Activated CD4-positive, alpha-beta T cell treated with anti-CD3 and anti-CD28 coated beads, Interleukin-2, amount 10 ng/mL, durations not matched to agents 7 days and 5 days (primary cell): ENCODE measurements at regions not wholly inside any gene's neighbourhood (a gene's known extent, or its start where the extent isn't known, plus 50 kb on each side); places are given as distances from the start of the nearest gene placed in this dataset.
"Not testable (repeated sequence)": the region's sequence is repeated elsewhere in the genome, so short reads cannot be mapped to it uniquely, and the experiment has no call there.

Source experiments
- CTCF ChIA-PET: fragments of 350-600 bp; sonication (Branson Sonifier 250); formaldehyde crosslinking; loops from one replicate; lab custom pipeline; 2021; ENCODE audit warnings: antibody characterized with exemption; lab: Charles Lee
- POLR2A ChIA-PET: fragments of 350-600 bp; sonication (Branson Sonifier 250); formaldehyde crosslinking; loops from one replicate; lab custom pipeline; 2021; ENCODE audit warnings: antibody characterized with exemption; lab: Charles Lee
- DNase-seq: peaks from one replicate; pipeline ENCODE4 v3.0.0-alpha.2; 2020
- H3K27ac Mint-ChIP-seq: one replicate; pipeline ENCODE4 v1.8.0; 2021; ENCODE audit warnings: mild to moderate bottlenecking, moderate library complexity, mixed read lengths
- H3K27me3 Mint-ChIP-seq: one replicate; pipeline ENCODE4 v1.8.0; 2021; ENCODE audit warnings: mixed read lengths
- H3K36me3 Mint-ChIP-seq: one replicate; pipeline ENCODE4 v1.8.0; 2021; ENCODE audit warnings: low read depth, mixed read lengths
- H3K4me1 Mint-ChIP-seq: one replicate; pipeline ENCODE4 v1.8.0; 2021; ENCODE audit warnings: mixed read lengths
- H3K4me3 Mint-ChIP-seq: one replicate; pipeline ENCODE4 v1.8.0; 2021; ENCODE audit warnings: mild to moderate bottlenecking, moderate library complexity, mixed read lengths
- H3K9me3 Mint-ChIP-seq: one replicate; pipeline ENCODE4 v1.8.0; 2021; ENCODE audit warnings: mixed read lengths

- DNase-seq, POLR2A ChIA-PET, H3K27ac Mint-ChIP-seq, H3K9me3 Mint-ChIP-seq, H3K36me3 Mint-ChIP-seq, H3K4me1 Mint-ChIP-seq, H3K4me3 Mint-ChIP-seq, CTCF ChIA-PET, H3K27me3 Mint-ChIP-seq: not testable (repeated sequence)
Observed at GRCh38 chr6:4725136-4725760, 51.0 kb upstream of the CDYL start.

GRCh38 chr6:4724727-4725126 is 51.5 kb upstream of the CDYL start:
- H3K4me3 Mint-ChIP-seq, H3K27ac Mint-ChIP-seq, CTCF ChIA-PET, DNase-seq, H3K4me1 Mint-ChIP-seq, H3K36me3 Mint-ChIP-seq, H3K27me3 Mint-ChIP-seq, POLR2A ChIA-PET, H3K9me3 Mint-ChIP-seq: not testable (repeated sequence)

GRCh38 chr6:4723383-4723782 is 52.8 kb upstream of the CDYL start:
- peaks cover 10% of the 10 kb centered on the region for H3K27me3 Mint-ChIP-seq
- H3K9me3 Mint-ChIP-seq, result no peaks in the 10 kb centered on the region
- no peak for DNase-seq
- H3K4me1 Mint-ChIP-seq, result peaks cover 1% of the 10 kb centered on the region
- ChIA-PET POLR2A (no interaction called here), CTCF (no interaction called here)
- no peaks in the 10 kb centered on the region for H3K36me3 Mint-ChIP-seq
- no peak overlapping the region for H3K4me3 Mint-ChIP-seq
- no peak overlapping the region for H3K27ac Mint-ChIP-seq

- H3K27ac Mint-ChIP-seq, DNase-seq, H3K4me1 Mint-ChIP-seq, CTCF ChIA-PET, H3K4me3 Mint-ChIP-seq, POLR2A ChIA-PET, H3K27me3 Mint-ChIP-seq, H3K36me3 Mint-ChIP-seq, H3K9me3 Mint-ChIP-seq: not testable (repeated sequence)
Observed at GRCh38 chr6:4721368-4721767, 54.8 kb upstream of the CDYL start.

GRCh38 chr6:4719491-4719890 is 56.7 kb upstream of the CDYL start:
- ChIA-PET POLR2A (no interaction called here), CTCF (interaction anchor here (0.6 kb wide), 1 partner anchor 198 kb away, joined by 3 read pairs; no protein-coding TSS in a partner anchor)
- Mint-ChIP-seq H3K27me3 (peaks cover 5% of the 10 kb centered on the region), H3K4me3 (no peak overlapping the region), H3K9me3 (peaks cover 2% of the 10 kb centered on the region), H3K4me1 (no peaks in the 10 kb centered on the region), H3K36me3 (no peaks in the 10 kb centered on the region), H3K27ac (no peak overlapping the region)
- DNase-seq, result no peak

- H3K27ac Mint-ChIP-seq, result no peak overlapping the region
- H3K9me3 Mint-ChIP-seq, result peaks cover 2% of the 10 kb centered on the region
- H3K4me1 Mint-ChIP-seq, result no peaks in the 10 kb centered on the region
- no peaks in the 10 kb centered on the region for H3K36me3 Mint-ChIP-seq
- ChIA-PET POLR2A (no interaction called here), CTCF (no interaction called here)
- no peak overlapping the region for H3K4me3 Mint-ChIP-seq
- DNase-seq, result no peak
- peaks cover 5% of the 10 kb centered on the region for H3K27me3 Mint-ChIP-seq
Observed at GRCh38 chr6:4717856-4718255, 58.3 kb upstream of the CDYL start.

GRCh38 chr6:4717124-4717523 is 59.1 kb upstream of the CDYL start:
- DNase-seq, result no peak
- Mint-ChIP-seq H3K9me3 (peaks cover 2% of the 10 kb centered on the region), H3K4me3 (no peak overlapping the region), H3K36me3 (no peaks in the 10 kb centered on the region), H3K27ac (no peak overlapping the region), H3K4me1 (no peaks in the 10 kb centered on the region), H3K27me3 (peaks cover 5% of the 10 kb centered on the region)
- ChIA-PET POLR2A (no interaction called here), CTCF (interaction anchor here (0.6 kb wide), 1 partner anchor 30 kb away, joined by 3 read pairs; no protein-coding TSS in a partner anchor)

GRCh38 chr6:4714961-4715501 is 61.2 kb upstream of the CDYL start:
- no peak overlapping the region for H3K27ac Mint-ChIP-seq
- H3K4me1 Mint-ChIP-seq, result no peaks in the 10 kb centered on the region
- peaks cover 6% of the 10 kb centered on the region for H3K27me3 Mint-ChIP-seq
- POLR2A ChIA-PET, result no interaction called here
- H3K36me3 Mint-ChIP-seq, result no peaks in the 10 kb centered on the region
- DNase-seq, result no peak
- H3K4me3 Mint-ChIP-seq, result no peak overlapping the region
- CTCF ChIA-PET, result no interaction called here
- H3K9me3 Mint-ChIP-seq, result peaks cover 2% of the 10 kb centered on the region

GRCh38 chr6:4712291-4712690 is 63.9 kb upstream of the CDYL start:
- POLR2A ChIA-PET, result no interaction called here
- no peak overlapping the region for H3K27ac Mint-ChIP-seq
- H3K36me3 Mint-ChIP-seq, result no peaks in the 10 kb centered on the region
- H3K27me3 Mint-ChIP-seq, result peaks cover 1% of the 10 kb centered on the region
- DNase-seq, result no peak
- CTCF ChIA-PET, result no interaction called here
- H3K4me3 Mint-ChIP-seq, result no peak overlapping the region
- H3K4me1 Mint-ChIP-seq, result no peaks in the 10 kb centered on the region
- peaks cover 2% of the 10 kb centered on the region for H3K9me3 Mint-ChIP-seq

GRCh38 chr6:4707011-4707410 is 69.2 kb upstream of the CDYL start:
- no peak overlapping the region for H3K4me3 Mint-ChIP-seq
- H3K9me3 Mint-ChIP-seq, result no peaks in the 10 kb centered on the region
- ChIA-PET POLR2A (no interaction called here), CTCF (no interaction called here)
- no peaks in the 10 kb centered on the region for H3K36me3 Mint-ChIP-seq
- no peaks in the 10 kb centered on the region for H3K4me1 Mint-ChIP-seq
- H3K27me3 Mint-ChIP-seq, result peaks cover 1% of the 10 kb centered on the region
- no peak overlapping the region for H3K27ac Mint-ChIP-seq
- no peak for DNase-seq

GRCh38 chr6:4705809-4706208 is 70.4 kb upstream of the CDYL start:
- POLR2A ChIA-PET, result no interaction called here

GRCh38 chr6:4703382-4703781 is 72.8 kb upstream of the CDYL start:
- H3K9me3 Mint-ChIP-seq, result no peaks in the 10 kb centered on the region
- no peak overlapping the region for H3K27ac Mint-ChIP-seq
- CTCF ChIA-PET, result no interaction called here
- no peak overlapping the region for H3K4me3 Mint-ChIP-seq
- no peaks in the 10 kb centered on the region for H3K27me3 Mint-ChIP-seq
- no peak for DNase-seq
- no peaks in the 10 kb centered on the region for H3K4me1 Mint-ChIP-seq
- no peaks in the 10 kb centered on the region for H3K36me3 Mint-ChIP-seq
- POLR2A ChIA-PET, result no interaction called here

More at GRCh38 chr6:4705809-4706208, 70.4 kb upstream of the CDYL start:
- no peak overlapping the region for H3K27ac Mint-ChIP-seq
- no peaks in the 10 kb centered on the region for H3K9me3 Mint-ChIP-seq
- no peaks in the 10 kb centered on the region for H3K27me3 Mint-ChIP-seq
- H3K36me3 Mint-ChIP-seq, result no peaks in the 10 kb centered on the region
- no peaks in the 10 kb centered on the region for H3K4me1 Mint-ChIP-seq
- CTCF ChIA-PET, result no interaction called here
- no peak overlapping the region for H3K4me3 Mint-ChIP-seq
- no peak for DNase-seq

GRCh38 chr6:4698901-4699659 is 77.1 kb upstream of the CDYL start:
- Mint-ChIP-seq H3K27ac (no peak overlapping the region), H3K4me1 (no peaks in the 10 kb centered on the region), H3K27me3 (peaks cover 3% of the 10 kb centered on the region), H3K4me3 (no peak overlapping the region), H3K9me3 (no peaks in the 10 kb centered on the region), H3K36me3 (no peaks in the 10 kb centered on the region)
- CTCF ChIA-PET, result no interaction called here
- POLR2A ChIA-PET, result no interaction called here
- DNase-seq, result no peak
